ENCODE measurements at regions not wholly inside any gene's neighbourhood (a gene's known extent, or its start where the extent isn't known, plus 50 kb on each side); places are given as distances from the start of the nearest gene placed in this dataset.

- H3K36me3 ChIP-seq (ENCODE audit: control insufficient read depth, insufficient read depth, low read length), result no peaks in the 10 kb centered on the region
- no peak for ATAC-seq
- no peaks in the 10 kb centered on the region for H3K4me1 ChIP-seq (ENCODE audit: control insufficient read depth, insufficient read depth, low read length)
- H3K4me3 ChIP-seq (ENCODE audit: low read depth in 2 of 2, low read length in 2 of 2), result no peak overlapping the region
- CTCF ChIA-PET, result interaction anchor here (0.5 kb wide), 1 partner anchor 661 kb away, joined by 3 read pairs; no protein-coding TSS in a partner anchor
- POLR2A ChIA-PET, result no interaction called here
- in situ Hi-C loops (cut with HindIII; ENCODE audit: low pct_unique_long_range_greater_than_20kb, low sequenced_read_pairs), result no loop called here
- no peak overlapping the region for H3K27ac ChIP-seq (ENCODE audit: low read length)
- H3K9me3 ChIP-seq (ENCODE audit: control insufficient read depth, insufficient read depth, low read depth, low read length), result no peaks in the 10 kb centered on the region
- H3K27me3 ChIP-seq (ENCODE audit: control insufficient read depth, insufficient read depth, low read length), result no peaks in the 10 kb centered on the region
- no TSS peak for BruUV-seq (replicated peaks)
- intact Hi-C loops (cut with micrococcal nuclease; ENCODE audit: unreplicated experiment), result no loop called here
- TF ChIP-seq, protein P1, sequence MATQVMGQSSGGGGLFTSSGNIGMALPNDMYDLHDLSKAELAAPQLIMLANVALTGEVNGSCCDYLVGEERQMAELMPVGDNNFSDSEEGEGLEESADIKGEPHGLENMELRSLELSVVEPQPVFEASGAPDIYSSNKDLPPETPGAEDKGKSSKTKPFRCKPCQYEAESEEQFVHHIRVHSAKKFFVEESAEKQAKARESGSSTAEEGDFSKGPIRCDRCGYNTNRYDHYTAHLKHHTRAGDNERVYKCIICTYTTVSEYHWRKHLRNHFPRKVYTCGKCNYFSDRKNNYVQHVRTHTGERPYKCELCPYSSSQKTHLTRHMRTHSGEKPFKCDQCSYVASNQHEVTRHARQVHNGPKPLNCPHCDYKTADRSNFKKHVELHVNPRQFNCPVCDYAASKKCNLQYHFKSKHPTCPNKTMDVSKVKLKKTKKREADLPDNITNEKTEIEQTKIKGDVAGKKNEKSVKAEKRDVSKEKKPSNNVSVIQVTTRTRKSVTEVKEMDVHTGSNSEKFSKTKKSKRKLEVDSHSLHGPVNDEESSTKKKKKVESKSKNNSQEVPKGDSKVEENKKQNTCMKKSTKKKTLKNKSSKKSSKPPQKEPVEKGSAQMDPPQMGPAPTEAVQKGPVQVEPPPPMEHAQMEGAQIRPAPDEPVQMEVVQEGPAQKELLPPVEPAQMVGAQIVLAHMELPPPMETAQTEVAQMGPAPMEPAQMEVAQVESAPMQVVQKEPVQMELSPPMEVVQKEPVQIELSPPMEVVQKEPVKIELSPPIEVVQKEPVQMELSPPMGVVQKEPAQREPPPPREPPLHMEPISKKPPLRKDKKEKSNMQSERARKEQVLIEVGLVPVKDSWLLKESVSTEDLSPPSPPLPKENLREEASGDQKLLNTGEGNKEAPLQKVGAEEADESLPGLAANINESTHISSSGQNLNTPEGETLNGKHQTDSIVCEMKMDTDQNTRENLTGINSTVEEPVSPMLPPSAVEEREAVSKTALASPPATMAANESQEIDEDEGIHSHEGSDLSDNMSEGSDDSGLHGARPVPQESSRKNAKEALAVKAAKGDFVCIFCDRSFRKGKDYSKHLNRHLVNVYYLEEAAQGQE (IDR thresholded peaks at IDR 0.05; ENCODE audit: insufficient read depth in 1 of 2, low read depth in 2 of 2, low read length in 1 of 2), result no peak
- TF ChIP-seq POLR2AphosphoS5 (IDR thresholded peaks at IDR 0.05; ENCODE audit: low read depth, low read length), result no peak
- TF ChIP-seq, protein P2, sequence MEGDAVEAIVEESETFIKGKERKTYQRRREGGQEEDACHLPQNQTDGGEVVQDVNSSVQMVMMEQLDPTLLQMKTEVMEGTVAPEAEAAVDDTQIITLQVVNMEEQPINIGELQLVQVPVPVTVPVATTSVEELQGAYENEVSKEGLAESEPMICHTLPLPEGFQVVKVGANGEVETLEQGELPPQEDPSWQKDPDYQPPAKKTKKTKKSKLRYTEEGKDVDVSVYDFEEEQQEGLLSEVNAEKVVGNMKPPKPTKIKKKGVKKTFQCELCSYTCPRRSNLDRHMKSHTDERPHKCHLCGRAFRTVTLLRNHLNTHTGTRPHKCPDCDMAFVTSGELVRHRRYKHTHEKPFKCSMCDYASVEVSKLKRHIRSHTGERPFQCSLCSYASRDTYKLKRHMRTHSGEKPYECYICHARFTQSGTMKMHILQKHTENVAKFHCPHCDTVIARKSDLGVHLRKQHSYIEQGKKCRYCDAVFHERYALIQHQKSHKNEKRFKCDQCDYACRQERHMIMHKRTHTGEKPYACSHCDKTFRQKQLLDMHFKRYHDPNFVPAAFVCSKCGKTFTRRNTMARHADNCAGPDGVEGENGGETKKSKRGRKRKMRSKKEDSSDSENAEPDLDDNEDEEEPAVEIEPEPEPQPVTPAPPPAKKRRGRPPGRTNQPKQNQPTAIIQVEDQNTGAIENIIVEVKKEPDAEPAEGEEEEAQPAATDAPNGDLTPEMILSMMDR (IDR thresholded peaks at IDR 0.05), result no peak
- no peak for TF ChIP-seq SIN3A (IDR thresholded peaks at IDR 0.05; ENCODE audit: borderline replicate concordance, insufficient read depth, low read depth, low read length)
- no peak for TF ChIP-seq TCF7L2 (IDR thresholded peaks at IDR 0.05; ENCODE audit: low read depth, low read length)
- no peak for DNase-seq (ENCODE audit: low read depth, low spot score)
Measured at GRCh38 chr2:146821836-146822316, 1023.0 kb upstream of the ACVR2A start.

DNA sequence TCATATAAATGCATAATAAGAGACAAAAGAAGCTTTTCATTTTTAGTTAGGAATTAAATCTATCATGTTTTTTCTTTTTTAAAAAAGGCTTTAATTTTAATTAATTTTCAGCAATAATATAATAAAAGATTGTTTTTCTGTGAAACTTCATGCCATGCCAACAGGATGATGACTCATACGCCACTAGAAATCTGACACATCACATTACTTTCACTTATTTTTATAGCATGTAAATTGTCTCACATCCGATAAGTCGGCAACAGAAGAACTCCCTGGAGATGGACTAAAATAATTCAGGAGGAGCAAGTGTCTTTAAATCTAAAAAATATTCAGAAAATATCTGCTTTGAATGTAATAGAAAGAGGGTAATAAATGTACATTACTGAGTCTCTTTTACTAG, 1024.2 kb upstream of the ACVR2A start:
- no peaks in the 10 kb centered on the region for H3K36me3 ChIP-seq (ENCODE audit: control insufficient read depth, insufficient read depth, low read length)
- in situ Hi-C loops (cut with HindIII; ENCODE audit: low pct_unique_long_range_greater_than_20kb, low sequenced_read_pairs) (no loop called here), intact Hi-C loops (cut with micrococcal nuclease; ENCODE audit: unreplicated experiment) (no loop called here)
- no peaks in the 10 kb centered on the region for H3K27me3 ChIP-seq (ENCODE audit: control insufficient read depth, insufficient read depth, low read length)
- no peak for ATAC-seq
- no peak overlapping the region for H3K27ac ChIP-seq (ENCODE audit: low read length)
- no TSS peak for BruUV-seq (replicated peaks)
- DNase-seq (ENCODE audit: low read depth, low spot score), result no peak
- H3K9me3 ChIP-seq (ENCODE audit: control insufficient read depth, insufficient read depth, low read depth, low read length), result no peaks in the 10 kb centered on the region
- ChIA-PET POLR2A (no interaction called here), CTCF (no interaction called here)
- no peak overlapping the region for H3K4me3 ChIP-seq (ENCODE audit: low read depth in 2 of 2, low read length in 2 of 2)
- no peaks in the 10 kb centered on the region for H3K4me1 ChIP-seq (ENCODE audit: control insufficient read depth, insufficient read depth, low read length)
- TF ChIP-seq, protein P2 (IDR thresholded peaks at IDR 0.05), result no peak
- TF ChIP-seq, protein P1 (IDR thresholded peaks at IDR 0.05; ENCODE audit: insufficient read depth in 1 of 2, low read depth in 2 of 2, low read length in 1 of 2), result no peak
- TF ChIP-seq SIN3A (IDR thresholded peaks at IDR 0.05; ENCODE audit: borderline replicate concordance, insufficient read depth, low read depth, low read length), result no peak
- no peak for TF ChIP-seq POLR2AphosphoS5 (IDR thresholded peaks at IDR 0.05; ENCODE audit: low read depth, low read length)
